ENCODE measurements at regions not wholly inside any gene's neighbourhood (a gene's known extent, or its start where the extent isn't known, plus 50 kb on each side); places are given as distances from the start of the nearest gene placed in this dataset.

DNA sequence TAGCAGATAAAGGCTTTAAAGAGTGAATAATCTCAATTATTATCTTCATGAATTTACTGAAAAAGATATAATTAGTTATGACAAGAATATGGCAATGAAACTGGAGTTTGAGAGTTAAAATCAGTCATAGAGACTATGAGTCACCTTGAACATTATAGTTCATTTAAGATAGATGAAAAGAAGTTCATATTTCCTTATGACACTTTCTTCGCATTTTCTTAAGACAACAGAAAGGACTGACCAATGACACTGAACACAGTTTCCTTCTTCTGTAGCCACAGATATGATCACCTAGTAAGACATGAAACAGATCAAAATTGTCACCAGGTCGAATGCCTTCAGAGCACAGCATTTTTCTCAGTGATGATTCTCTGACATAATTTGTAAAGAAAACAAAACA, 202.1 kb downstream of the KLF12 start:
- TF ChIP-seq, protein P1, sequence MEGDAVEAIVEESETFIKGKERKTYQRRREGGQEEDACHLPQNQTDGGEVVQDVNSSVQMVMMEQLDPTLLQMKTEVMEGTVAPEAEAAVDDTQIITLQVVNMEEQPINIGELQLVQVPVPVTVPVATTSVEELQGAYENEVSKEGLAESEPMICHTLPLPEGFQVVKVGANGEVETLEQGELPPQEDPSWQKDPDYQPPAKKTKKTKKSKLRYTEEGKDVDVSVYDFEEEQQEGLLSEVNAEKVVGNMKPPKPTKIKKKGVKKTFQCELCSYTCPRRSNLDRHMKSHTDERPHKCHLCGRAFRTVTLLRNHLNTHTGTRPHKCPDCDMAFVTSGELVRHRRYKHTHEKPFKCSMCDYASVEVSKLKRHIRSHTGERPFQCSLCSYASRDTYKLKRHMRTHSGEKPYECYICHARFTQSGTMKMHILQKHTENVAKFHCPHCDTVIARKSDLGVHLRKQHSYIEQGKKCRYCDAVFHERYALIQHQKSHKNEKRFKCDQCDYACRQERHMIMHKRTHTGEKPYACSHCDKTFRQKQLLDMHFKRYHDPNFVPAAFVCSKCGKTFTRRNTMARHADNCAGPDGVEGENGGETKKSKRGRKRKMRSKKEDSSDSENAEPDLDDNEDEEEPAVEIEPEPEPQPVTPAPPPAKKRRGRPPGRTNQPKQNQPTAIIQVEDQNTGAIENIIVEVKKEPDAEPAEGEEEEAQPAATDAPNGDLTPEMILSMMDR (IDR thresholded peaks at IDR 0.05; ENCODE audit: extremely low read depth, insufficient read depth, missing control alignments) = no peak
- in situ Hi-C loops (cut with MboI; ENCODE audit: low pct_unique_long_range_greater_than_20kb, low sequenced_read_pairs, unreplicated experiment) = no loop called here
- DNase-seq (ENCODE audit: low spot score) = no peak

DNA sequence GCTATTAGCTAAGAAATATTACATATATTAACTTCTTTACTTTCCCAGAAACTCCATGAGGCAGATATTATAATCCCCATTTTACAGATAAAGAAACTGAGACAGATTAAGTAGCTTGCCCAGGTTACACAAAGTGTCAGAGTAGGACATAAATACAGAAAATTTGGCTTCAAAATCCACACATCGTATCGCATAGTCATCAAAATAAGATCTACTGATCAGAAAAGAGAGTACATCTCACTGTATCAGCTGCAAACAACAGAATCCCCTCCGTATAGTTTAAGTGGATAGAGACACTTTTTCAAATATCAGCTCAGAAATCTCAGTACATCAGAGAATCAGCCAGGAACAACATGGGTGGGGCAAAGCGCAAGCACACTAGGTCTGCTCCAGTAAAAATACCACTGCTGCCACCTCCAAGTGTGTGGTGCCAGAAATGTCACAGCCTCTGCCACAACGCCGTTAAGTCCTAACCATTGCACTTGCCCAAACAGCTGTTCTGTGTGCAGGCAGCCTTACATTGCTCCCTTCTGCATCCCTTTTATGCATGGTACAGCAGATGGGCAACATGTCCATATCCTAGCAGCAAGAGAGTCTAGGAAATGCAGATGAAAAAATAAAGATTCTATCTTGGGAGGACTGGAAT, 204.8 kb downstream of the KLF12 start:
- in situ Hi-C loops (cut with MboI; ENCODE audit: low pct_unique_long_range_greater_than_20kb, low sequenced_read_pairs, unreplicated experiment) = no loop called here

DNA sequence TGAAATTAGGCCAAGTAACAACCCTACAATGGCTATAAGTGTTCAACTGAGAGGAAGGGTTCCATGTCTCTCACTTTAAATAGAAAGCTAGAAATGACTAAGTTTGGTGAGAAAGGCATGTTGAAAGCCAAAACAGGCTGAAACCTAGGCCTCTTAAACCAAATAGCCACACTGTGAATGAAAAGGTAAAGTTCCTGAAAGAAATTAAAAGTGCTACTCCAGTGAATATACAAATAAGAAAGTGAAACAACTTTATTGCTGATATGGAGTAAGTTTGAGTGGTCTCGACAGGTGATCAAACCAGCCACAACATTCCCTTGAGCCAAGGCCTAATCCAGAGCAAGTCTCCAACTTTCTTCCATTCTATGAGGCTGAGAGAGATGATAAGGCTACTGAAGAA, 209.6 kb downstream of the KLF12 start:
- DNase-seq (ENCODE audit: low spot score) = no peak
- in situ Hi-C loops (cut with MboI; ENCODE audit: low pct_unique_long_range_greater_than_20kb, low sequenced_read_pairs, unreplicated experiment) = no loop called here

More for the DNA sequence above, 204.8 kb downstream of the KLF12 start:
- no peak for DNase-seq (ENCODE audit: low spot score)
- TF ChIP-seq, protein P1 (IDR thresholded peaks at IDR 0.05; ENCODE audit: extremely low read depth, insufficient read depth, missing control alignments) = no peak

DNA sequence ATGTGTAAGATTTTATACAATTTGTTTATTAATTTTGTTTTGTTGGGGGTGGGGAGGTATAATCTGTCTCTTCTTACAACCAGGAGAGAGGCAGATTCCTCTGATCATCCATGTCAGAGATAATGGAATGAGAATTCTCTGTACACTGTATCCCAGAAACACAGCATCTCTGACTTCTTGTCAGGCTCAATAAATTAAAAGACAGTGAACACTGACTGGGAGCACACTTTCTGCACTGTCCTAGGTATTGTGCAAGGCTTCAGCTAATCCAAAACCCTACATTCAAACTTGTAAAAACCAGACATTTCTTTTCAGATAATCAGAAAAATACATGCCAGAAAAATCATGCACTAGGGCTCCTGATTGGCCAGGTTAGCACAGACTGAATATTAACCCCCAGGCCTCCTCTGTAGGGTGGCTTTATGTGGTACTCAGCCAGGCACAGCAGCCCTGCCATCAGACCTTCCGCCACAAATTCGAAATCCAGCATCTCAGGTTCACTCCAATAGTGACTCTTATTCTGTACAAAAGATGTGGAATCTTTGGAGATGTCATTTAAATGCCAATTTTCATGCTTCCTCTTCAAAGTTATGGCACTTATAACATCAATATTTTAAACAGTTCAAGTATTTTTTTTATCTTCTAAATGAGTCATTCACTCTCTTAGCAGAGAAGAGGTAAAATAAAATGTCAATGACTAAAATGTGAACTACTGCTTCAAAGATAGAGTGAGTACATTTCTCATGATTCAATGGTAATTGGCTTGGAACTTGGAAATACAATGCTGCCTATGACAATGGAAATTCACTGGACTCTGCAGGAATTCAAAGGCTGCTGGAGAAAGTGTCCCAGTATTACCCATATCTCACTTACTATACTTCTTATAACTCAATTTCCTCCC, 211.5 kb downstream of the KLF12 start:
- no peak for DNase-seq (ENCODE audit: low spot score)
- TF ChIP-seq, protein P1 (IDR thresholded peaks at IDR 0.05; ENCODE audit: extremely low read depth, insufficient read depth, missing control alignments) = no peak
- in situ Hi-C loops (cut with MboI; ENCODE audit: low pct_unique_long_range_greater_than_20kb, low sequenced_read_pairs, unreplicated experiment) = no loop called here

More for the DNA sequence above, 209.6 kb downstream of the KLF12 start:
- TF ChIP-seq, protein P1 (IDR thresholded peaks at IDR 0.05; ENCODE audit: extremely low read depth, insufficient read depth, missing control alignments) = no peak

DNA sequence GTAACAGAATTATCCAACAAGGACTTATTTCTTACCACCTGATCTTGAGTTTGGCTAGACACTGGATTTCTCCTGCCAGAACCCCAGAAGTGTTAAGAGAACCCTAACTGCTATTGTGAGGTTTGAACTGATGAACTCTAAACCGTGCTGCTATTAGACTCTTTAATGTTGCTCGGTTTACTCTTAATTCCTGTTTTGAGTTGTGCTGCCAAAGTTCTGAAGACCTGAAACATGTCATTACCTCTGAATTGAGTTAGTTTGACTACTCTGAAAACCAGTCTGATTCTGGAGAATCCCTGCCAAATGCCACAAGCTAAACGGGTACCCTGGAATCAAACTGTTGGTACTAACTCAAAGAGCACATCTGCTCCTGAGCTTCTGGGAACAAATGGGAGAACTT, 215.5 kb downstream of the KLF12 start:
- in situ Hi-C loops (cut with MboI; ENCODE audit: low pct_unique_long_range_greater_than_20kb, low sequenced_read_pairs, unreplicated experiment) = no loop called here
- TF ChIP-seq, protein P1 (IDR thresholded peaks at IDR 0.05; ENCODE audit: extremely low read depth, insufficient read depth, missing control alignments) = no peak
- no peak for DNase-seq (ENCODE audit: low spot score)

DNA sequence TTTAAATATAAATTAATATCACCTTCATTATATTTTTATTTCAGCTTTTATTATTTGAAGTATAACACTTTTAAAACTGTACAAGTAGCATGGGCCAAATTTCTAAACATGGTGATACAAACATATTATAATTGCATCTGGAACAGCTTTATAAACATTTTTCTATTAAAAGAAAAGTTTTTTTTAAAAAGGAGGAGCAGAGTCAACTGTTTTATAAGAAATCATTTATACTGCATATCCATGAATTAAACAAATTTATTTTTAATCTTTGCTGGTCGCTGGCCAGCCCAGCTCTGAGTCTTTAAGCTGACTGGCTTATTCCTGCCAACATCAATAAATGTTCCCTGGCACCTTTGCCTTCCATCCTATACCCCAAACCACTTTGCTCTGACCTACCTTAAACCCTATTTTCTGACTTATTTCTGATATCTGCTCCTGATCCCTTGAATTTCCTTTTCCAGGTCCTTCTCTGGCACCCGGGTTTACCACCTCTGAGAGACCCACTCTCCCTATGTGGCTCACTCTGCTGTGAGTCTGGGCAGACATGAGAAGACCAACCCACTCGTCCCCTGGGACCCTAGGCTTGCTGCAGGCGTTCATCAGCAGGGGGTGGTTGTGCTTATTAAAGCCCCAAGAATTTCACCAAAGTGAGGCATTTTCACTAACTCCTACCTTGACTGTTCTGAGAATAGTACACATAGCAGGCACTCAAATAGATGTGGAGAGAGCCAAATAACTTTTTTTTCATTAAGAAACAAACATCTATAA, 220.3 kb downstream of the KLF12 start:
- no peak for DNase-seq (ENCODE audit: low spot score)
- in situ Hi-C loops (cut with MboI; ENCODE audit: low pct_unique_long_range_greater_than_20kb, low sequenced_read_pairs, unreplicated experiment) = no loop called here
- TF ChIP-seq, protein P1 (IDR thresholded peaks at IDR 0.05; ENCODE audit: extremely low read depth, insufficient read depth, missing control alignments) = no peak
